IMR-90 (cell line): ENCODE measurements at regions not wholly inside any gene's neighbourhood (a gene's known extent, or its start where the extent isn't known, plus 50 kb on each side); places are given as distances from the start of the nearest gene placed in this dataset.

Experiments
- ATAC-seq: fragments of 200-7000 bp; cut with Tn5 transposase; 2 replicates; pipeline ENCODE4 v1.9.1; 2020; ENCODE audit warnings: low read depth, mild to moderate bottlenecking, moderate library complexity
- BruUV-seq: library from RNA; stranded (reverse); fragments of 400-500 nt; replicated peaks from 2 replicates; lab custom pipeline; 2021; lab: Mats Ljungman, UMichigan
- CTCF ChIA-PET: fragments of 300-600 bp; formaldehyde crosslinking; extraction: SDS; loops from one replicate; lab custom pipeline; 2021; ENCODE audit warnings: antibody characterized with exemption; lab: Yijun Ruan, JAX
- POLR2A ChIA-PET: fragments of 300-600 bp; sonication (Branson Sonifier 250); formaldehyde crosslinking; loops from one replicate; lab custom pipeline; 2022; ENCODE audit warnings: antibody characterized with exemption; ENCODE audit not compliant: unreplicated experiment; lab: Charles Lee
- DNase-seq: peaks from one replicate; pipeline ENCODE4 v3.0.0; 2013
- H2AFZ ChIP-seq: replicated peaks from 2 replicates; pipeline ENCODE3; 2013; ENCODE audit warnings: low read length, mild to moderate bottlenecking; ENCODE audit not compliant: poor library complexity
- H2AK5ac ChIP-seq: 2 replicates; pipeline ENCODE4 v1.6.1; 2013; ENCODE audit warnings: low read depth, low read length, inconsistent platforms
- H2AK9ac ChIP-seq: replicated peaks from 2 replicates; pipeline ENCODE3; 2013; ENCODE audit warnings: mild to moderate bottlenecking, low read depth, low read length, moderate library complexity; ENCODE audit not compliant: poor library complexity
- H2BK120ac ChIP-seq: 2 replicates; pipeline ENCODE4 v1.6.1; 2013; ENCODE audit warnings: low read depth, low read length, inconsistent platforms
- H2BK15ac ChIP-seq: 3 replicates; pipeline ENCODE4 v1.6.1; 2013; ENCODE audit warnings: low read depth, low read length, inconsistent platforms
- H2BK20ac ChIP-seq: 2 replicates; pipeline ENCODE4 v1.6.1; 2013; ENCODE audit warnings: low read depth, mild to moderate bottlenecking, inconsistent platforms, low read length, moderate library complexity
- H2BK5ac ChIP-seq: 2 replicates; pipeline ENCODE4 v1.6.1; 2013; ENCODE audit warnings: mild to moderate bottlenecking, low read depth, low read length, inconsistent platforms; ENCODE audit not compliant: poor library complexity, severe bottlenecking
- H3K14ac ChIP-seq: replicated peaks from 2 replicates; pipeline ENCODE4 v1.6.1; 2013; ENCODE audit warnings: low read depth, low read length, inconsistent platforms
- H3K18ac ChIP-seq: 2 replicates; pipeline ENCODE4 v1.6.1; 2013; ENCODE audit warnings: low read depth, low read length, control low read depth
- H3K23ac ChIP-seq: 2 replicates; pipeline ENCODE4 v1.6.1; 2013; ENCODE audit warnings: low read depth, low read length, inconsistent platforms
- H3K27ac ChIP-seq: 2 replicates; pipeline ENCODE4 v1.5.1; 2013; ENCODE audit warnings: mild to moderate bottlenecking, control low read depth, low read length; ENCODE audit not compliant: insufficient read depth
- H3K27me3 ChIP-seq: 2 replicates; pipeline ENCODE4 v1.6.1; 2013; ENCODE audit warnings: low read length; ENCODE audit not compliant: control insufficient read depth, insufficient read depth
- H3K36me3 ChIP-seq: 2 replicates; pipeline ENCODE4 v1.6.1; 2013; ENCODE audit warnings: low read length, mixed read lengths; ENCODE audit not compliant: control insufficient read depth, insufficient read depth
- H3K4ac ChIP-seq: 2 replicates; pipeline ENCODE4 v1.6.1; 2013; ENCODE audit warnings: low read depth, low read length, inconsistent platforms
- H3K4me1 ChIP-seq: 2 replicates; pipeline ENCODE4 v1.6.1; 2013; ENCODE audit warnings: low read length, mixed read lengths; ENCODE audit not compliant: control insufficient read depth, insufficient read depth
- H3K4me2 ChIP-seq: 2 replicates; pipeline ENCODE4 v1.6.1; 2013; ENCODE audit warnings: low read depth, mild to moderate bottlenecking, control low read depth, low read length, moderate library complexity
- H3K4me3 ChIP-seq: 2 replicates; pipeline ENCODE4 v1.5.1; 2013; ENCODE audit warnings: low read depth, mild to moderate bottlenecking, control low read depth, low read length, moderate library complexity; ENCODE audit not compliant: insufficient read depth
- H3K56ac ChIP-seq: 2 replicates; pipeline ENCODE4 v1.6.1; 2013; ENCODE audit warnings: low read length, inconsistent platforms; ENCODE audit not compliant: insufficient read depth; ENCODE audit errors: extremely low read depth
- H3K79me1 ChIP-seq, 2 experiments: 2 replicates each; pipeline ENCODE4 v1.6.1; 2013; ENCODE audit warnings: low read length in 2 of 2, inconsistent platforms in 1 of 2, low read depth in 1 of 2
- H3K9ac ChIP-seq: 2 replicates; pipeline ENCODE4 v1.6.1; 2013; ENCODE audit warnings: low read depth, low read length, control low read depth
- H3K9me1 ChIP-seq: 2 replicates; pipeline ENCODE4 v1.6.1; 2013; ENCODE audit warnings: low read length, inconsistent platforms; ENCODE audit not compliant: insufficient read depth
- H3K9me3 ChIP-seq: 2 replicates; pipeline ENCODE4 v1.6.1; 2013; ENCODE audit warnings: low read length; ENCODE audit not compliant: control insufficient read depth, insufficient read depth
- H4K20me1 ChIP-seq: 2 replicates; pipeline ENCODE4 v1.6.1; 2013; ENCODE audit warnings: low read length, inconsistent platforms; ENCODE audit not compliant: insufficient read depth
- H4K5ac ChIP-seq: 2 replicates; pipeline ENCODE4 v1.6.1; 2013; ENCODE audit warnings: mild to moderate bottlenecking, low read depth, low read length, control low read depth
- H4K8ac ChIP-seq, 2 experiments: 2 replicates each; pipeline ENCODE4 v1.6.1; 2013; ENCODE audit warnings: low read depth in 2 of 2, low read length in 2 of 2, control low read depth in 1 of 2, inconsistent platforms in 1 of 2
- H4K91ac ChIP-seq: 2 replicates; pipeline ENCODE4 v1.6.1; 2013; ENCODE audit warnings: low read depth, low read length, inconsistent platforms; ENCODE audit not compliant: insufficient read depth
- BHLHE40 ChIP-seq: fragments of 150-350 bp; IDR thresholded peaks from 2 replicates; pipeline ENCODE4 v1.6.1; 2016; ENCODE audit warnings: mild to moderate bottlenecking, low read depth, low read length
- NFE2L2 ChIP-seq: fragments of 150-350 bp; IDR thresholded peaks from 2 replicates; pipeline ENCODE4 v1.6.1; 2016; ENCODE audit warnings: low read depth, mild to moderate bottlenecking, low read length
- WGBS, 2 experiments: methylation state at CpG; one replicate each; pipeline versions ENCODE4 v1.1.5 to v1.1.7; 2013; ENCODE audit warnings: missing lambda C conversion rate in 2 of 2; ENCODE audit not compliant: insufficient read length in 1 of 2; ENCODE audit errors: extremely low coverage in 2 of 2; 5-methylcytosine and 5-hydroxymethylcytosine counted together
- dilution Hi-C: fragments of 300-500 bp; cut with HindIII; formaldehyde crosslinking; loops from one replicate; pipeline ENCODE4 v1.14.3; 2018; ENCODE audit warnings: low sequenced_read_pairs; ENCODE audit not compliant: unreplicated experiment
- in situ Hi-C: fragments of 300-500 bp; cut with MboI; formaldehyde crosslinking; loops from 3 replicates; pipeline ENCODE4 v1.14.3; 2019; ENCODE audit warnings: low sequenced_read_pairs, inconsistent platforms, mixed read lengths
- intact Hi-C: fragments of 100-400 bp; cut with micrococcal nuclease; formaldehyde crosslinking; loops from 2 replicates; pipeline ENCODE4 v1.10.0; 2022

DNA sequence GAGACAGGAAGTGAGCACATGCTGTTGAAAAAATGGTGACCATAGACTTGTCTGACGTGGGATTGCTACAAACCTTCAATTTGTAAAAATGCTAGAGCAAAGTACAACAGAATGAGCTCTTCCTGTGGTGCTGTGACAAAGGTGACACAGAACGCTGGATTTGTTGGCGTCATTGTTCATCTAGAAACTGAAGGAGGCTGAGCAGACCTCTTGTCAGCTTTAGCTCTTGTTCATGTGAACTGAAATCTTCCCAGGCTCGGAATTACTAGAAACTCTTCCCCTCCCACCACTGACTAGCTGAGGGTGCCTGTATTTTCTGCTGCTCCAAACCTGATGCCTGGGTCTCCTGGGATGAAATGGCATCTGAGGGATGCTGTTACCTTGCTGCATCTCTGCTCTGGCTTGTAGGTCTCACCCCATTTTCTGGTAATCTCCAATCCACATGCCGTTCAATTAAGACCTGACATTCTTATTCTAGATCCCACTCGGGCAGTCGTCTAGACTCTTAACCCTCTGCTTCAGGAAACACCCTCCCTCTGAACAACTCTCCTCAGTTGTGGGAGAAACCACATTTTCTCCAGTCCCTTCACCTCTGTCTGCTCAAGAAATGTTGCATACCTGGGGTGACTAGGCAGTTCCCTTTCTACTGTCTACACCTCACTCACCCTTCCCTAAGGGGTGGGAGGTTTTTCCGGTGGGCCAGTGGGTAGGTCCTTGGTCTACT, 349.3 kb downstream of the CXCL12 start:
- no peak for TF ChIP-seq NFE2L2
- no peak for TF ChIP-seq BHLHE40

More for the DNA sequence above, 349.3 kb downstream of the CXCL12 start:
- no peak overlapping the region for H3K14ac ChIP-seq
- in situ Hi-C loops (no loop called here), dilution Hi-C loops (no loop called here), intact Hi-C loops (no loop called here)
- H2AFZ ChIP-seq, result no peak overlapping the region
- no peak overlapping the region for H2BK15ac ChIP-seq
- ATAC-seq, result no peak
- H3K4me3 ChIP-seq, result no peak overlapping the region
- H3K27me3 ChIP-seq, result peaks cover 7% of the 10 kb centered on the region; the same call in 1 of the 2 replicates
- H2BK5ac ChIP-seq, result no peak overlapping the region
- H3K9me1 ChIP-seq, result no peaks in the 10 kb centered on the region
- no peak overlapping the region for H2BK120ac ChIP-seq
- ChIA-PET CTCF (no interaction called here), POLR2A (no interaction called here)
- H2BK20ac ChIP-seq, result no peak overlapping the region
- BruUV-seq, result no TSS peak
- no peaks in the 10 kb centered on the region for H4K20me1 ChIP-seq
- no peak overlapping the region for H4K8ac ChIP-seq
- no peaks in the 10 kb centered on the region for H3K9me3 ChIP-seq
- H3K23ac ChIP-seq, result no peak overlapping the region
- no peak overlapping the region for H3K27ac ChIP-seq
- WGBS, 2 experiments, result 73% methylated on average over 4 of the region's 8 CpGs; no CpG with 5 or more reads in 1 of the 2 experiments
- no peak overlapping the region for H2AK5ac ChIP-seq
- H3K4me1 ChIP-seq, result no peaks in the 10 kb centered on the region
- no peak overlapping the region for H4K5ac ChIP-seq
- no peak overlapping the region for H3K18ac ChIP-seq
- no peaks in the 10 kb centered on the region for H3K36me3 ChIP-seq
- no peak overlapping the region for H3K4ac ChIP-seq
- no peak overlapping the region for H4K91ac ChIP-seq
- no peak overlapping the region for H3K9ac ChIP-seq
- H3K79me1 ChIP-seq, result no peaks in the 10 kb centered on the region
- DNase-seq, result no peak
- no peak overlapping the region for H3K4me2 ChIP-seq
- peak overlapping the region; percentile 55 for H2AK9ac ChIP-seq
- no peak overlapping the region for H3K56ac ChIP-seq
